Neuronal stem cell (in vitro differentiated cells): ENCODE measurements at regions not wholly inside any gene's neighbourhood (a gene's known extent, or its start where the extent isn't known, plus 50 kb on each side); places are given as distances from the start of the nearest gene placed in this dataset.

Experiments used
- DNase-seq: peaks from one replicate; pipeline ENCODE4 v3.0.0-alpha.2; 2013; ENCODE audit warnings: low spot score
- H2AFZ ChIP-seq: one replicate; pipeline ENCODE4 v1.6.1; 2013; ENCODE audit warnings: mild to moderate bottlenecking, low read length, inconsistent platforms
- H2AK5ac ChIP-seq: 2 replicates; pipeline ENCODE4 v1.6.1; 2013; ENCODE audit warnings: low read depth, mild to moderate bottlenecking, inconsistent platforms, low read length, moderate library complexity, mixed read lengths
- H2BK120ac ChIP-seq: 2 replicates; pipeline ENCODE4 v1.6.1; 2013; ENCODE audit warnings: low read depth, mild to moderate bottlenecking, inconsistent platforms, low read length, moderate library complexity, mixed read lengths
- H2BK12ac ChIP-seq: one replicate; pipeline ENCODE4 v1.6.1; 2013; ENCODE audit warnings: low read length, inconsistent platforms
- H2BK15ac ChIP-seq: 2 replicates; pipeline ENCODE4 v1.6.1; 2013; ENCODE audit warnings: mild to moderate bottlenecking, low read length, inconsistent platforms, mixed read lengths
- H2BK5ac ChIP-seq: one replicate; pipeline ENCODE4 v1.6.1; 2013; ENCODE audit warnings: inconsistent platforms, mild to moderate bottlenecking, low read length, moderate library complexity
- H3K14ac ChIP-seq: one replicate; pipeline ENCODE4 v1.6.1; 2013; ENCODE audit warnings: low read length, inconsistent platforms
- H3K18ac ChIP-seq: 2 replicates; pipeline ENCODE4 v1.6.1; 2013; ENCODE audit warnings: low read length, inconsistent platforms
- H3K23ac ChIP-seq: 2 replicates; pipeline ENCODE4 v1.6.1; 2013; ENCODE audit warnings: low read depth, mild to moderate bottlenecking, mixed read lengths, low read length, inconsistent platforms; ENCODE audit not compliant: poor library complexity
- H3K27ac ChIP-seq: replicated peaks from 3 replicates; pipeline ENCODE4 v1.5.1; 2013; ENCODE audit warnings: low read length, inconsistent platforms
- H3K27me3 ChIP-seq, 3 experiments: 2 replicates each; pipeline ENCODE4 v1.6.1; 2013; ENCODE audit warnings: low read length in 3 of 3, mild to moderate bottlenecking in 2 of 3, inconsistent platforms in 1 of 3, low read depth in 1 of 3, mixed read lengths in 1 of 3, moderate library complexity in 1 of 3; ENCODE audit not compliant: control insufficient read depth in 3 of 3, insufficient read depth in 3 of 3
- H3K36me3 ChIP-seq, 2 donors: replicated peaks in 1 of 2; 2 replicates each; pipeline ENCODE4 v1.6.1; 2013; ENCODE audit warnings: low read length in 2 of 2; ENCODE audit not compliant: control insufficient read depth in 2 of 2, insufficient read depth in 2 of 2
- H3K4ac ChIP-seq: 2 replicates; pipeline ENCODE4 v1.6.1; 2013; ENCODE audit warnings: inconsistent platforms, mild to moderate bottlenecking, low read length, moderate library complexity
- H3K4me1 ChIP-seq, 2 donors: 1 replicate in 1 of 2; 2 replicates in 1 of 2; pipeline ENCODE4 v1.6.1; 2013; ENCODE audit warnings: low read length in 2 of 2, low read depth in 1 of 2; ENCODE audit not compliant: control insufficient read depth in 2 of 2, insufficient read depth in 1 of 2
- H3K4me2 ChIP-seq: one replicate; pipeline ENCODE4 v1.6.1; 2013; ENCODE audit warnings: mild to moderate bottlenecking, low read length, inconsistent platforms; ENCODE audit not compliant: insufficient read depth, poor library complexity, severe bottlenecking
- H3K4me3 ChIP-seq, 2 donors: 2 replicates each; pipeline ENCODE4 v1.5.1; 2013; ENCODE audit warnings: low read length in 2 of 2, mild to moderate bottlenecking in 2 of 2, inconsistent platforms in 1 of 2, moderate library complexity in 1 of 2
- H3K79me1 ChIP-seq: one replicate; pipeline ENCODE4 v1.6.1; 2013; ENCODE audit warnings: low read depth, mild to moderate bottlenecking, inconsistent platforms, low read length, moderate library complexity
- H3K9ac ChIP-seq: one replicate; pipeline ENCODE4 v1.6.1; 2013; ENCODE audit warnings: mild to moderate bottlenecking, low read depth, low read length, inconsistent platforms; ENCODE audit not compliant: poor library complexity
- H3K9me3 ChIP-seq, 2 donors: replicated peaks in 1 of 2; 2 replicates each; pipeline versions ENCODE3 to v1.6.1; 2013; ENCODE audit warnings: low read length in 2 of 2, mild to moderate bottlenecking in 2 of 2, inconsistent platforms in 1 of 2, low read depth in 1 of 2, mixed read lengths in 1 of 2, moderate library complexity in 1 of 2; ENCODE audit not compliant: control insufficient read depth in 2 of 2, insufficient read depth in 1 of 2
- H4K8ac ChIP-seq: one replicate; pipeline ENCODE4 v1.6.1; 2013; ENCODE audit warnings: low read depth, mild to moderate bottlenecking, inconsistent platforms, low read length, moderate library complexity
- H4K91ac ChIP-seq: one replicate; pipeline ENCODE4 v1.6.1; 2013; ENCODE audit warnings: low read length, low read depth, mild to moderate bottlenecking, inconsistent platforms; ENCODE audit not compliant: poor library complexity
- WGBS, 2 donors: extraction: QIAGEN DNeasy Blood & Tissue Kit; methylation state at CpG; one replicate each; pipeline ENCODE4 v1.1.7; 2013; ENCODE audit warnings: missing lambda C conversion rate in 2 of 2, mixed read lengths in 1 of 2; ENCODE audit not compliant: insufficient read length in 2 of 2, insufficient replicate concordance in 1 of 2; ENCODE audit errors: extremely low coverage in 2 of 2; 5-methylcytosine and 5-hydroxymethylcytosine counted together

- H2AFZ ChIP-seq, result no peak overlapping the region
- no peak overlapping the region for H3K4ac ChIP-seq
- H2AK5ac ChIP-seq, result no peak overlapping the region
- no peaks in the 10 kb centered on the region for H3K79me1 ChIP-seq
- H4K91ac ChIP-seq, result no peak overlapping the region
- no peak overlapping the region for H3K4me3 ChIP-seq
- H2BK120ac ChIP-seq, result no peak overlapping the region
- peaks cover 0 to 3% of the 10 kb centered on the region in 2 donors for H3K36me3 ChIP-seq
- no peaks in the 10 kb centered on the region for H3K27me3 ChIP-seq
- no peak overlapping the region for H2BK12ac ChIP-seq
- H3K9me3 ChIP-seq, result peaks cover 8 to 12% of the 10 kb centered on the region in 2 donors
- H3K27ac ChIP-seq, result no peak overlapping the region
- H2BK5ac ChIP-seq, result no peak overlapping the region
- H3K4me2 ChIP-seq, result no peak overlapping the region
- no peak overlapping the region for H3K9ac ChIP-seq
- H4K8ac ChIP-seq, result no peak overlapping the region
- peaks cover 1 to 13% of the 10 kb centered on the region in 2 donors for H3K4me1 ChIP-seq
- no peak overlapping the region for H2BK15ac ChIP-seq
- H3K18ac ChIP-seq, result no peak overlapping the region
- H3K23ac ChIP-seq, result no peak overlapping the region
- no peak overlapping the region for H3K14ac ChIP-seq
- DNase-seq, result no peak
Observed at GRCh38 chr14:32259368-32260013, 56.4 kb upstream of the RNU6-8 start.

GRCh38 chr14:32263939-32264567, 61.0 kb upstream of the RNU6-8 start:
- no peak overlapping the region for H3K27ac ChIP-seq
- H3K36me3 ChIP-seq, result peaks cover 0 to 3% of the 10 kb centered on the region in 2 donors
- H3K4ac ChIP-seq, result no peak overlapping the region
- H3K4me1 ChIP-seq, result peaks cover 0 to 10% of the 10 kb centered on the region in 2 donors
- H2BK15ac ChIP-seq, result no peak overlapping the region
- no peak overlapping the region for H3K23ac ChIP-seq
- no peak overlapping the region for H3K9ac ChIP-seq
- H3K4me2 ChIP-seq, result no peak overlapping the region
- H2BK120ac ChIP-seq, result no peak overlapping the region
- DNase-seq, result no peak
- no peak overlapping the region for H3K4me3 ChIP-seq
- no peaks in the 10 kb centered on the region for H3K79me1 ChIP-seq
- H3K27me3 ChIP-seq, result no peaks in the 10 kb centered on the region
- H2AK5ac ChIP-seq, result no peak overlapping the region
- peaks cover 8 to 16% of the 10 kb centered on the region in 2 donors for H3K9me3 ChIP-seq
- no peak overlapping the region for H3K18ac ChIP-seq
- H2AFZ ChIP-seq, result no peak overlapping the region
- no peak overlapping the region for H4K91ac ChIP-seq
- no peak overlapping the region for H2BK12ac ChIP-seq
- WGBS, 2 donors, result no CpG with 5 or more reads among the region's 1 CpG
- H4K8ac ChIP-seq, result no peak overlapping the region
- no peak overlapping the region for H2BK5ac ChIP-seq
- H3K14ac ChIP-seq, result no peak overlapping the region

GRCh38 chr14:32265584-32265983, 62.5 kb upstream of the RNU6-8 start:
- H2AK5ac ChIP-seq, result no peak overlapping the region
- H3K9ac ChIP-seq, result no peak overlapping the region
- peaks cover 8 to 16% of the 10 kb centered on the region in 2 donors for H3K9me3 ChIP-seq
- no CpG with 5 or more reads among the region's 2 CpGs for WGBS, 2 donors
- H2BK12ac ChIP-seq, result no peak overlapping the region
- no peak overlapping the region for H3K18ac ChIP-seq
- no peak overlapping the region for H3K4me3 ChIP-seq
- no peak overlapping the region for H3K23ac ChIP-seq
- H3K27ac ChIP-seq, result no peak overlapping the region
- H3K14ac ChIP-seq, result no peak overlapping the region
- H2BK5ac ChIP-seq, result no peak overlapping the region
- no peak overlapping the region for H4K91ac ChIP-seq
- H4K8ac ChIP-seq, result no peak overlapping the region
- no peak overlapping the region for H3K4ac ChIP-seq
- H2BK120ac ChIP-seq, result no peak overlapping the region
- peaks cover 0 to 3% of the 10 kb centered on the region in 2 donors for H3K36me3 ChIP-seq
- H3K27me3 ChIP-seq, result no peaks in the 10 kb centered on the region
- H3K79me1 ChIP-seq, result no peaks in the 10 kb centered on the region
- H2BK15ac ChIP-seq, result no peak overlapping the region
- H2AFZ ChIP-seq, result no peak overlapping the region
- no peak overlapping the region for H3K4me2 ChIP-seq
- no peaks in the 10 kb centered on the region for H3K4me1 ChIP-seq
- no peak for DNase-seq

- Histone ChIP-seq H3K23ac (no peak overlapping the region), H3K27me3 (peaks cover 0 to under 1% (median 0%) of the 10 kb centered on the region in 3 experiments), H2BK5ac (no peak overlapping the region), H3K79me1 (no peaks in the 10 kb centered on the region), H3K9ac (no peak overlapping the region), H2AFZ (no peak overlapping the region), H2BK15ac (no peak overlapping the region), H3K36me3 (no peaks in the 10 kb centered on the region), H3K4me3 (no peak overlapping the region), H3K14ac (no peak overlapping the region), H2BK12ac (no peak overlapping the region), H3K9me3 (no peaks in the 10 kb centered on the region), H3K4me1 (no peaks in the 10 kb centered on the region), H3K27ac (no peak overlapping the region), H3K4ac (no peak overlapping the region), H2AK5ac (no peak overlapping the region), H4K8ac (no peak overlapping the region), H3K18ac (no peak overlapping the region), H2BK120ac (no peak overlapping the region), H4K91ac (no peak overlapping the region), H3K4me2 (no peak overlapping the region)
- WGBS, 2 donors, result no CpG with 5 or more reads among the region's 3 CpGs
- DNase-seq, result no peak
Observed at GRCh38 chr14:32277998-32278397, 51.1 kb upstream of the AKAP6 start.
